ENCODE measurements at regions not wholly inside any gene's neighbourhood (a gene's known extent, or its start where the extent isn't known, plus 50 kb on each side); places are given as distances from the start of the nearest gene placed in this dataset.

DNA sequence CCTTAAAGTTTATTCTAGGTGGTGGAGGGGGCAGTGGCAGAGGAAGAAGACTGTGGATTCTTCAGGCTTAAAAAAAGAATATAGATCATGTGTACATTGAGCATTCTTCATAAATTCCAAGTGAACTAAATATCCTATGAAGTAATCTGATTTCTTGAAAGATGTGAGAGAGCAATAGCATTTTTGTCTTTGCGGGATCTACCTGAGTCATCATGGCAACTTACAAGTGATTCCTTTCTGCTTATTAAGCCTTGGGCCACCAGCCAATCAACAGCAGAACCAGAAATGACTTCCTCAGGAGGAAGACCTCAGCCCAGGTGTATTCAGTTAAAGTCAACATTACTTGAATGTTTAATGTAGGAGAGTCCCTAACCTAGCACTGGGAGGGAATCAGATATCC lies 756.9 kb downstream of the TFAP2A start:
- no peak for DNase-seq

DNA sequence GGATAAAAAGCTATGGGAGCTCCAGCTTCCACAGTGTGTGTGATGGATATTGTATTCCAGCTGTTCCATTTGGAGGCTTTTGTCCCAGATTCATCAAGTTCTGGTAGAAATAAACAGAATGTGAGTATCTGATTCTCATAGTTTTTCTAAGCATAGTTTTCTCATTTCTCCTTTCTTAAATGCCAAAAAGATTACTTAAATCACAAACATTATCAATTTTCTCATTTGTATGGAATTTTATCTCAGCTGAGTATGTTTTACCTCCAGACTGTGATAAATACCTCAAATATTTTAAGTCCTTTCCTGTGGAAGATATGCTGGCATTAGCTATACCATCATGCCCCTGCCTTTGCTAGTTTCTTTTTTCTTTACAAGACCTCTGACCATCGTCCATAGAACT lies 767.3 kb downstream of the TFAP2A start:
- no peak for DNase-seq

DNA sequence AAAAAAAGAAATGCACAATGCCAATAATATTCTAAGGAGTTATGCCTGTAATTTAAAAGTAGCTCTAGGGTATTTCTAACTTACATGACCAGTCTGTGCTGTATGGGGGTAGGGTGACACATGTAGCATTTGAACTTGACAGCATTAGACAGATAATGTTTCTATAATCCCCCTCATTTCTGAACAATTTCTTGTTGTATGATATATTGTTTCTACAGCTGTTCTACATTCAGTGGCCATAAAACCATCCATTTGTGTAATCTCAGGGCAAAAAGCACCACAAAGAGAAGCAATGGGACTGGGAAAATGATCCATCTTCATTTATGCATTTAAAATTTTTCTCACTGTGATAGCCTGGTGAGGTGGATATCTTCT lies 767.8 kb downstream of the TFAP2A start:
- no peak for DNase-seq

DNA sequence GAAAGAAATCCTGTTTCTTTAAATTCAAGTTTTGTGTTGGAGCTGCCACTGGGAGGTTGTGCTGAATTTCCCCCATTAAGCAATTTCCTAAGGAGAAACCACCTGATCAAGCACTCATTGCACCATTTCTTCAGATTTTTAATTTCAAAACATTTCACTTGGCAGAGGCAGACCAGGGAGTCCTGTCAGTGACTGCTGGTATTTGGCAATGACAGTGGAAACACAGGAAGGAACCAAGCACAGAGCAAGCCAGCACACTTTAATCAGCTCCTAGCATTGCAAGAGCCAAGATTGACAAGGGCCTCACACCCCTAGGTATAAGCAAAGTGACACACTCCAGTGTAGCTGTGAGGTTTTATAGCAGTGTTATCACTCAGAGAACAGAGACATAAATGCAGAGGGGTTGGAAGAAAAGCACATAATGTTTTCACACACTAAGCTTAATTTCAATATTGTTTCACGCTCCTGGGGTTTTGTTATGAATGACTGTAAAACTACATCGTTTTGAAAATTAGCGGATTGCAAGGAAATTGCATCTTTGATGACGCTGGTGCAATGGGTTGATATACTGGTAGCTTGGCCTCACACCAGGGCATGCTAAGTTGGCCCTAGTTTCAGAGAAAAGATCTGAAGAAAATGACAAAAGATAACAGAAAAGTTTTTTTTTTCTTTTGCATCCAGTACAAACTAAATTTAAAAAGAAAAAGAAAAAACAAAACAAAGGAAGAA lies 768.4 kb downstream of the TFAP2A start:
- no peak for DNase-seq

DNA sequence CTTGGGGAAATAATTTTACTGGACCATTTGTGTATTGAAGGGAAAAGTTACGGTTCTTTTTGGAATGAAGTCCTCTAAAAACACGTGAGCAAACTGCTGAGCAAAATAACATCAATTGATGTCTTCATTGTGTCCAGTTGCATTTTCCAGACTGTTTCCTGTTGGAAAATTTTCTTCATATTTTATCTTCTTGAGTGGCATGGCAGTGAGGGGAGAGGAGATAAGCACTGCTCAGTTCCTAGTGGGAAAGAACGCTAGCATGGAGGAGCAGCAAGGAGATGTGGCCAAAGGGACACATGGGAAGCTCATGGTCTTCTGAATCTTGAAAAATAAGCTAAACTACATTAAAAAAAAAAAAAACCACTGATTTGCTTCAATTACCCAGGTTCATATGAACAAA lies 776.0 kb downstream of the TFAP2A start:
- no peak for DNase-seq

DNA sequence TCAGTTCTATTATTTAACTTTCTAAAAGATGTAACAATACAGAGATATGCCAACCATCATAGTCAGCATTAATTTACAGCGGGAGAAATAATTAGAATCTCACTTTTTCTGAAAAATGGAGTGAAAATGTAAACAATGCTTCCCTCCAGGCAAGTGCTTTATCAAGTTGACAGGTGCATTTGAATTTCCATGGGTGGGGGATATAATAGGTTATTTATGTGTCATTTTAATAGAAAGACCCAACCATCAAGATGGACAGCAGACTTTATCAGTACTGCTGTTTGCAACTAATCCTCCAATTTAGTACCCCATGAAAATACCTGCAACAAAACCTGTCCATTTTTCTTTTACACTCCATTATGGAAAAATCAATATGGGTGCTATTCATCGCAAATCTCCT lies 780.1 kb downstream of the TFAP2A start:
- DNase-seq, result peak in 1 of 2 experiments; percentile 5

DNA sequence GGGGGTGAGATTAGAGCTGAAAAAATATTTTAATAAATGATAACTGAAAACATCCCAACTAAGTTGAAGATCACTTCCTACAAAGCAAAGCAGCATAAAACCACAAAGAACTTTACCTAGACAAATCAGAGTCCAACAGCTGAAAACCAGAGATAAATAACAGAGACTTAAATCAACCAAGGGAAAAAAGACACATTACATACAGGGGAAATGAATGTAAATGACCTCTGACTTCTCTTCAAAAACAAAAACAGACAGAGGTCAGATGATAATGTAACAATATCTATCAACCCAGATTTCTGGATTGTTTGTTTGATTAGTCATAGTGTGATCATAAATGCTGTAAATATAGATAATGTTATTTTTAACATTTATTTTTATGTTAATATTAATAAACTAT lies 782.8 kb downstream of the TFAP2A start:
- no peak for DNase-seq

DNA sequence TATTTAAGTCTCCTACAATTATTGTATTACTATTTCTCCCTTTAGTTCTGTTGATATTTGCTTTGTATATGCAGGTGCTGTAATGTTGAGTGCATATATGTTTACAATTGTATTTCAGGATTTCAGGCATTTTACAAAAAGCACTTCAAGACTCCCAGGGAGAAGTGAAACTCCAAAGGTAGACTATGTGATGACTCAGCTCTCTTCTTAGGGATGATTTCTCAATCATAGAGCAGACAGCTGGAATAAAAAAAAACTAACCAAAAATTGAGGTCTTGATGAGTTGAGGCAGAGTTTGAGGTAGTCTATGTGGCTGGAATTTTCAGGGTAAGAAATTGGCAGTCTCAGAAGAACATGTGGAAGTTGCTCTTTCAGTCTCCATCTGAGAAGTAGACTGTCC lies 786.1 kb downstream of the TFAP2A start:
- DNase-seq, result no peak

DNA sequence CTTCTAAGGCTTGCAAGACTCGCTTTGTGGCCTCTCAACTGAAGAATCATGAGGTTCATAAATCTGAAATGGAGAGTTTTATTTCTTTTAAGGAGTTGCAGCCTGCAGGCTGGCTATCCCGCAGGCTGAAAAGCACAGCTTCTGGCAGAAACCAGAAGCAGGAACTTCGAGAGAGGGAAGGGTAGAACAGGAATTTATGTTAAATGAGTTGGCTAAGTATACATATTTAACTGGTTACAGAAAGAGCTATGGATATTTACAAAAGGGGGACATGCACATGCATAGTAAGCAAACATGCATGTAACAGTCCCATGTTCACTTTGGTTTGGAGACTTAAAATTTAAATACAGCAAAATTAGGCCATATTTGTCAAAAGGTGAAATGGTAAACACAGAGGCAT lies 787.0 kb downstream of the TFAP2A start:
- no peak for DNase-seq

DNA sequence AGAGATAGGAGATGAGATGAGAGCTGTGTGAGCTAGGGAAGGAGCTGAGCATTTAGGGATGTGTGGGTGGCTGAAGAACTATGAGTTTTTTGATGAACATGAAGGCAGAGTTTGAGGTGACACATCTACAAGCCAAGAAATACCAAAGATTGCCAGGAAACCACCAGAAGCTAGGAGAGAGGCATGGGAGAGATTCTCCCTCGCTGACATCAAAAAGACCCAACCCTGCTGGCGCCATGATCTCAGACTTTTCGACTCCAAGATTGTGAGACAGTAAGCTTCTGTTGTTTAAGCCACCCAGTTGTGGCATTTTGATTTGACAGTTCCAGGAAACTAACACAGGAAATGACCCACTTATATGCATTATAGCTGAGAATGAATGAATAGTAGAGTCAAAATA lies 790.9 kb downstream of the TFAP2A start:
- no peak for DNase-seq

DNA sequence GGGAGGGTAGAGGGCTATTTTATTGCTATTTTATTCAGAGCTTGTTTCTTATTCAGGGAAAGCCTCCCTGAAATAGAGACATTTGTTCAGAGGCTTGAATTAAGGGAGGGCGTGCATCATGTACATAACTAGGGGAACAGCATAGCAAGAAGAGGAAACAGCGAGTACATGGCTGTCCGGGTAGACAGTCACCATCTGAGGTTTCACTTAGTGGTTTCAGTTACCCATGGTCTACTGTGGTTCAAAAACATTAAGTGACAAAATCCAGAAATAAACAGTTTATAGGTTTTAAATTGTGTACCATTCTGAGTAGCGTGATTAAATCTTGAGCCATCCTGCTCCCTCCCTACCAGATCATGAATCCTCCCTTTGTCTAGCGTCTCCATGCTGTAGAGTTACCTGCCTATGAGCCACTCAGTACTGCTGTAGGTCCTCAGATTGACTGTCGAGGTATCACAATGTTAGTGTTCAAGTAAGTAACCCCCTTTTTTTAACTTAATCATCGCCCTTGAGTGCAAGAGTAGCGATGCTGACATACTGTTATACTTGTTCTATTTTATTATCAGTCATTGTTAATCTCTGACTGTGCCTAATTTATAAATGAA lies 791.5 kb downstream of the TFAP2A start:
- DNase-seq, result no peak

DNA sequence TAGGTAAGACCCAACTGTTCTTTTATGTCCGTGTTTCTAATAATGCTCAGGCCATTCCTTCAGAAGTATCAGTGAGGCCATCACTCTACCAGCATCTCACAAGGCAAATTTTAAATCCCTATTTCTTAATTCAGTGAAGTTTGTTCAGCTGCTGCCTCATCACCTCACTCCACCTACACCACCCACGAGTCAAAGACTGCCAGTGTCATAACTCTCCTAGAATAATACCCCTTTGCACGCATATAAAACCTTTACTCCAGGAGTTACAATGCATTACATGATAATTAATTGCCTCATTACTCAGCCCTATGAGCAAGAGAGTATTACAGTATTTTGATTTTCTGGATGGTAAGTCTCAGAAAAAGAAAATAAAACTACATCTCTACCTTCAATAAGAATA lies 793.6 kb downstream of the TFAP2A start:
- DNase-seq, result no peak

DNA sequence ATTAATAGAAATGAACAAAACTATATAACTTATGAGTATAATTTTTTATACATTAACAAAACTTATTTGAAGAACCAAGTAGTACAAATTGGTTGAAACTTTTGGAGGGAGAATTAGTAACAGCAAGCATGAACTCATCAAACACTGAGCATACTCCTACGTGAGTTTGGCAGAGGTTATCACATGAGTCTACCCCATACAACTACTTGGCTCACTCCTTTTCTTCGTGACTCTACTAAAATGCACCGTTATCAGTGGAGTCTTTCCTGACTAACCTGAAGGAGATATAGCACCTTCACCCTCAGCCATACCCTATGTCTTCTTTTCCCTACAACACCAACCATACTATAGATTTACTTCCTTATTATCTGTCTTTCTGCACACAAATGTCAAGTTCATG lies 794.2 kb downstream of the TFAP2A start:
- no peak for DNase-seq

DNA sequence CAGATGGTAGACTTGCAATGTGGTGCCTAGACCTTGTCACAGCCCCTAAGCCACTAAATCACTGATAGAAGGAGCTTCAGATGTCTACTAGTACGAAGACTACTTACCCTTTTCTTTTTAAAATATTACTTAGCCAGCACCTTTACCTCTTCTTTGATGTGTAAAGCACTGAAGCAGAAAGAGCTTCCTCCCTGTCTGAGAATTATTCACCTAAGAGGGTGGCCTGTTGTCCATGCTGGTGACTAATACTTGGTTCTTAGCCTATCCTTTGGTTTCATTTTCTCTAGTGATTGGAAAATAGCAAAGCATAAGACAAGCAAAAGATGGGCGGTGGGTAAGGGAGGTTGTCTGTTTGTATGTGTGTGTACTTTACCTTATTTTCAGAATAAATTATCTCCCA lies 794.6 kb downstream of the TFAP2A start:
- no peak for DNase-seq

DNA sequence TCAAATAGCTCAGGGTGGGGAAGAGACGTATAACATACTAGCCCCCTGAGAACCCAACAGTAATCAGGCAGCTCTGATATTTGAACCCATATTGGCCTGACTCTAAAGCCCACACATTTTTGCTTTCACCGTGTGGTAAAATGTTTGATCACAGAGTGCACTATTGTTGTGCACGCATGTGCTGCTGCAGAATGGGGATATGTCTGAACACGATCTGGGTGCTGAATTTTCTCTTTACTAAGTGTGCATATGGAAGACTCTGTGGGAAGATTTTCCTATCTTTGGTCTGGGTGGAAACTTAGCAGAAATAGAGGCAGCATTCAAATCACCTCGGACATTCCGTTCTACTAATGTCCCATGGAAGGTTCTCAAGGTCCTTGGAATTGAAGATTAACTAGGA lies 800.1 kb downstream of the TFAP2A start:
- DNase-seq, result no peak

DNA sequence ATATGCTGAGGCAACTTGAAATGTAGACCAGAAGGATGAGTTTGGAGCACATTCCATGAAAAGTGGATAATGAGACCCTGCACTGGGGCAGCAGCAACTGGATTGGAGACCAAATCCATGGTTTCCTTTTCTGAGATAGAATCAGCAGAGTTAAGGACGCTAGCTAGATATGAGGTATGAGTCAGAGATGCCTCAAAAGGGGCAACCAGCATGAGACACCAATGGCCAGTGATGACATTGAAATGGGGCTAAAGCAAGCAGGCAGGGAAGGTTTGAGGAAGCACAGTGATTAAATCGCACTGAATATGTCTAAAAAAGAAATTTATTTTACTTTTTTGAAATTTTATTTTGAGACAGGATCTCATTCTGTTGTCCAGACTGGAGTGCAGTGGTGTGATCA lies 802.4 kb downstream of the TFAP2A start:
- DNase-seq, result no peak

DNA sequence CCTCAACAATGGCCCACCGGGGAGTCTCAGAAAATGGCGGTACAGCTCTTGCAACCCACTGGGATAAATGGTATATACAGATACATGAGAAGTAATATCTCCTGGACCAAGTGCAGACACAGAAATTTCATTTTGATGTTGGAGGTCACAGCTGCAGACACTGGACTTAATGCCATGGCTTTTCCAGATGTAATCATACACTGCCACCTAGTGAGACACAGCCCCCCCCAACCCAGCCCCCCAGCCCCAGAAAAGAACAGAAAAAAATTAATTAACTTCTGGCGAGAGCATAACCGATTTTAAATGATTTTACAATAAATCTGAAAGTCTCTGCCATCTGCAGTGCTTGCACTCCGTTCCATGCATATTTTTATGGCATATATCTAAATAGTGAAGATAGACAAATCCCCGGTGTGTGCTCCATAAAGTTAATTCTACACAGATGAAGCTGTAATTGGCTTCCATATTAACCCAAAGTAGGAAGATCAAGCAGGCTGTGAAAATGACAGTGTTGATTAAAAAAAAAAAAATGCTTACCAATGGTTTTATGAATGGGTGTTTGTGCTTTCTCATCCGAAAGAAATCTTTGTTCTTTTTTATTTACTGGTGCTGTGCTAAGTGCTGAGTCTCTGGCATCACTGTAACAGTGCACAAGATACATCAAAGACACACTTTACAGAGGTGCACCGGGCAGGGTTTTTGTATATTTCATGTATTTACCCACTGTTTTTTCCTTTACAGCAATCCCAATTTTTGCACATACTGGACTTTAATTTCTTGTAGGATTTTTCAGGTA lies 804.1 kb downstream of the TFAP2A start:
- no peak for DNase-seq

DNA sequence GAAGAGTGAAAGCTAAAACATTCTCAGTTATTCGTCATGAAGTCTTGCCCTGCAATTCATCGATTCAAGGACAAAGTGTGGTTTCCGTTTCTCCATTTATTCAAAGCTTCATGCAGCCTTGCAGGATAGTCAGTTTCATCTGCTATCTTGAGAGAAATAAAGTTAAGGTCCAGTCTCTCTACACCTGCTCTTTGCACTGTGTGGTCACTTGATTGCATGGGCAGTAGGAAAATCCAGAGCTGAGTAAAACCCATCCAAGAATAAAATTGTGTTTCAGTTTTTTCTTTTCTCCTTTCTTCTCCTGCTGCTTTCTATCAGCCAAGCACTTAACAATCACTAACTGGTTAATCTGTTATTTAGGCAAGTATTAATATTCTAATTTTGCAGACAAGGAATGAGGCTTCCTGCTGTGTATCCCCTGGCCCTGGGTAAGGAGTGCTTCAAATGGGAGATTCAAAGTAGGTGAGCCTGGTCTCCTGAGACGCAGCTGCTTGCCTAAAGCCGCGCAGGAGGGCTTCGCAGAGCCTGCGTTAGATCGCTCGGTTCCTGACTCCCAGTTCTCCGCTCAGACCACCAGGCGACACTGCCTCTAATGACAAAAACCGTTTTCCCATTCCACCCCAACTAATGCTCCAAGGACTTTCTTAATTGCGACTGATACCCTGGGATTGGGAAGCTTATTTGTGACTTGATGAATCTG lies 808.3 kb downstream of the TFAP2A start:
- no peak for DNase-seq

DNA sequence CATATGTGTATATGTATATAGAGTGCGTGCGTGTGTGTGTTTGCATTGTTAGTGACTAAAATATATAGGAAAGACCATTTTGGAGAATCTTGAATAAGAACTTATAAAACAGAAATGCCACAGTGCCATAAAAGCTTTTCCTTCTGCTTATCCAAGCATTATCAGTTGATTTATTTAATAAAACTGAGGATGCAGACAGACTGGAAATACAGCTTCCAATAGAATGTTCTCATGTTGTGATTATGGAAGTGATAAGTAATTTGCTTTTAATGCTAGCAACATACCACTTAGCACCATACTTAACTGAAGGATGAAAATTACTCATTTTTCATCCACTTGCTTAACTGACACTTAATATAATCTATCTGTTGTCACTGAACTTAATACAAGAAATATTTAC lies 820.1 kb downstream of the TFAP2A start:
- no peak for DNase-seq

DNA sequence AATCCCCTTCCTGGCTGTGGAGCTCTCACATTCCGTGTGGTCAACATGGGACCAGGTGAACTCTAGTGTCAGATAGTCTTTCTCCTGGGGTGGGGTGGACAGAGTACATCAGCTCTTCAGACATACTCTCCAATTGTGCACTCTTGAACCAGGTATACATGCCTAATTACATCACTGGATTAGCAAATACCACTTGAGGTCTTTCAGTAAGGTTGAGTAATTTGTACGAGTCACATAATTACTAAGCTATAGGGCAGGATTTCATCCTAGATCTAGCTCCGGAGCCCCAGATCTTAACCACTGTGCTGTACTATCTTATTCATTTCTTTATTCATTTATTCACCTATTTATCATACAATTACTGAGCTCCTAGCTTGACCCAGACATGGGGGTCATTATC lies 821.3 kb downstream of the TFAP2A start:
- DNase-seq, result no peak

DNA sequence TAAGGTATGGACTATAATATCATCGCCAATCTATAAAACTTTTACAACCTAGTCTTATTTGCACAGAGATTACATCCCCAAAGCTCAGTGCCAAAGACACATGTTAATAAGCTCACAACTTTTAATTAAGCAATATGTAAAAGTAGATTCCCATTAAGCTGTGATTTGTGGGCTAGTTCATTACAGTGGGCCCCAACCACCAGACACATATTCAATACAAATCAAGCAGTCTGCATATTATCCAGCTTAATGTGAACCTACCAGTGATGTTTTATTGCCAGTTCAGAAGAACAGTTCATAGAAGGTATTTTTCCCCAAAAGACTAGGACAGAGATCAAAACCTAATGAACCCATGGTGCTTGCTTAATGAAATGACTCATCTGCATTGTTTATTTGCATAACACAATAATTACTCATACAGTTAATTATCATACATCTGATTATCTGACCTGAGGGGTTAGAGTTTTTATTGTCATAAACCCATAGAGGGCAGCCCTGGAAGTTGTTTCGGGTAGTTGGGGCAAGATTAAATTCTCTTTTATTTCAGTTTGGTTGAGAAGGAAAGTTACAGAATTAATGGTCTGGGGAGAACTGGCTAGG lies 831.0 kb downstream of the TFAP2A start:
- DNase-seq, result no peak

DNA sequence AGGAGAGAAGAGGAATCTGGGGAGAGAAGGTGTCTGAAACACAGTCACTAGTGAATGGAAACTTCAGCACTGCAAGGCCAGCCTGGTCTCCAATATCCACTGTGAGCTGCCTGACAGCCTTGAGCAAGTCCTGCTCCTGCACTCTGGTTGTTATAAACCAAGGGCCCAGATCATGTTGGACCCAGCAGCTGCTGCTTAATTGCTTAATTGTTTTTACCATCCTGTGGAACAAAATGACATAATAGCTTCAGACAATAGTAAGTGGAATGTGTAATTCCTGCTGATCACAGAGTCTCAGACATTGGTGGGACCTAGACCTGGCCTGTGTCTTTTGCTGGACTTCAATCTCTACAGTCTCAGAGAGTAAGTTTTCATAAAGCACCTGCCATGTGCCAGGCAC lies 833.7 kb downstream of the TFAP2A start:
- no peak for DNase-seq

DNA sequence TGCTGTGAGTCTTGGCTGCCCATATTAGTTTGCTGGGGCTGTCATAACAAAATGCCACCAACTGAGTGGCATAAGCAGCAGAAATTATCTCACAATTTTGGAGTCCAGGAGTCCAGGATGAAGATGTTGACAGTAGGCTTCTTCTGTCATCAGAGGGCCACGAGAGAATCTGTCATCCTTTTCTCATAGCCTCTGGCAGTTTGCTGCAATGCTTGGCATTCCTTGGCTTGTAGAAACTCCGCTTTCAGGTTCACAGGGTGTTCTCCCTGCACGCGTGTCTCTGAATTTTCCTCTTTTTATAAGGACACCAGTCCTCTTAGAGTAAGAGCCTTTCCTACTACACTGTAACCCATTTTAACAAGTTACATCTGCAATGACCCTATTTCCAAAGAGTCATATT lies 838.4 kb downstream of the TFAP2A start:
- DNase-seq, result no peak
